AG08395 (cell line): ENCODE measurements at regions not wholly inside any gene's neighbourhood (a gene's known extent, or its start where the extent isn't known, plus 50 kb on each side); places are given as distances from the start of the nearest gene placed in this dataset.

Experiments
- DNase-seq: peaks from one replicate; pipeline ENCODE4 v3.0.0; 2012; ENCODE audit warnings: mixed read lengths, low spot score

GRCh38 chr19:30703645-30704044, 331.5 kb downstream of the ZNF536 start:
- no peak for DNase-seq

GRCh38 chr19:30701178-30701577, 329.0 kb downstream of the ZNF536 start:
- DNase-seq = no peak

GRCh38 chr19:30699871-30700280, 327.7 kb downstream of the ZNF536 start:
- DNase-seq = no peak

- DNase-seq = no peak
Observed at GRCh38 chr19:30696514-30696913, 324.3 kb downstream of the ZNF536 start.

- no peak for DNase-seq
Observed at GRCh38 chr19:30695171-30695875, 323.1 kb downstream of the ZNF536 start.

GRCh38 chr19:30694156-30694755, 322.1 kb downstream of the ZNF536 start:
- DNase-seq = no peak

- peak; percentile 14 for DNase-seq
Observed at GRCh38 chr19:30692879-30693503, 320.8 kb downstream of the ZNF536 start.

- peak; percentile 60 for DNase-seq
Observed at GRCh38 chr19:30692181-30692811, 320.1 kb downstream of the ZNF536 start.

- DNase-seq = no peak
Observed at GRCh38 chr19:30691819-30692166, 319.6 kb downstream of the ZNF536 start.

- DNase-seq = no peak
Observed at GRCh38 chr19:30690935-30691818, 319.0 kb downstream of the ZNF536 start.

- DNase-seq = no peak
Observed at GRCh38 chr19:30690525-30690924, 318.3 kb downstream of the ZNF536 start.

GRCh38 chr19:30689474-30689873, 317.3 kb downstream of the ZNF536 start:
- DNase-seq = no peak

- no peak for DNase-seq
Observed at GRCh38 chr19:30688696-30689095, 316.5 kb downstream of the ZNF536 start.

GRCh38 chr19:30686826-30687566, 314.8 kb downstream of the ZNF536 start:
- no peak for DNase-seq

GRCh38 chr19:30686176-30686820, 314.1 kb downstream of the ZNF536 start:
- peak; percentile 23 for DNase-seq

- no peak for DNase-seq
Observed at GRCh38 chr19:30685426-30686000, 313.3 kb downstream of the ZNF536 start.

GRCh38 chr19:30684613-30685012, 312.4 kb downstream of the ZNF536 start:
- DNase-seq = no peak

GRCh38 chr19:30682999-30683536, 310.9 kb downstream of the ZNF536 start:
- DNase-seq = peak; percentile 93

- peak; percentile 15 for DNase-seq
Observed at GRCh38 chr19:30682146-30682998, 310.2 kb downstream of the ZNF536 start.
